ENCODE measurements at regions not wholly inside any gene's neighbourhood (a gene's known extent, or its start where the extent isn't known, plus 50 kb on each side); places are given as distances from the start of the nearest gene placed in this dataset.

DNA sequence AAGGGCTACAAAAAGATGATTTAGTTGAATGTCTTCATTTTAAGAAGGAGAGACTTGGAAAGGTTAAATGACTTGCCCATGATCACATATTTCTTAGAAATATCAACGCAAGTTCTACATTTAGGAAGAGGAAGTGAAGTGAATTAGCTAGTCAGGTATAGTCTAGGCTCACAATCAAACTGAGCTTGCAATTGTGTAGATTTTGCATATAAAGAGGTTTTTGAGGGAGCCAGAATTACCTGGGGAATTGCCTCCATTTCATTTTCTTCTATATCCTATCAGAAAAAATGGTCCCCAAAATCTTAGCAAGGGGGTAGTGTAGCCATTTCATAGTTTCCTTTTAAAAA lies 71.3 kb downstream of the MFAP3 start:
- TF ChIP-seq CTCF (IDR thresholded peaks at IDR 0.05; ENCODE audit: poor library complexity) = no peak
- no peak for TF ChIP-seq EZH2 (IDR thresholded peaks at IDR 0.05; ENCODE audit: borderline replicate concordance)
- no peak for TF ChIP-seq EZH2phosphoT487 (IDR thresholded peaks at IDR 0.05; ENCODE audit: low read depth, severe bottlenecking, unreplicated experiment)
